Retina (tissue), 1 donor: ENCODE measurements at regions not wholly inside any gene's neighbourhood (a gene's known extent, or its start where the extent isn't known, plus 50 kb on each side); places are given as distances from the start of the nearest gene placed in this dataset.

Experiments used
- DNase-seq: peaks from one replicate; pipeline ENCODE4 v3.0.0-alpha.2; 2016

GRCh38 chr4:185931986-185932385, 120.0 kb upstream of the SORBS2 start:
- DNase-seq: no peak

- DNase-seq: no peak
These were observed 120.5 kb upstream of the SORBS2 start for GRCh38 chr4:185932491-185932890.

GRCh38 chr4:185933078-185933581, 121.1 kb upstream of the SORBS2 start:
- no peak for DNase-seq

GRCh38 chr4:185936650-185937376, 124.8 kb upstream of the SORBS2 start:
- DNase-seq: no peak

DNA sequence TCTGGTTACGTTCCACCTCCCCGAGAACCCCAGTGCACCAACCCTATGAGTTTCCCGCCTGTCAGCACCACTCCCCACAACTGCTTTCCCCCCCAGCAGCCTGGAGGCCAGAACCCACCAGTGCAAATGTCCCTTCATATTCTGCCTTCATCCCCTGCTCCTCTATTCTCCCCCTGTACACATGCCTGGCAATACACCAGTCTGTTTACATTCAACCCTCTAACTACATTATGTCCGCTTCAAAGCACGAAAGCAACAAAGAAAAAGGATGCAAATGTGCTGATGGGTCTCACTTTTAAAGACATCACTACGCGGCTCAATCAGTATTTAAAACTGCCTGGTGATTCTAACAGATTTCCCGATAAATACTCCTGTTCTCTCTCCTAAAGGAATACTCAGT, 126.7 kb upstream of the SORBS2 start:
- no peak for DNase-seq

GRCh38 chr4:185941461-185941860, 127.5 kb upstream of the TLR3 start:
- DNase-seq: no peak

- no peak for DNase-seq
These were observed 123.7 kb upstream of the TLR3 start for GRCh38 chr4:185945252-185945651.

GRCh38 chr4:185945906-185946305, 123.0 kb upstream of the TLR3 start:
- no peak for DNase-seq

GRCh38 chr4:185950891-185951290, 118.1 kb upstream of the TLR3 start:
- DNase-seq: no peak

- peak; percentile 53 for DNase-seq
These were observed 113.7 kb upstream of the TLR3 start for GRCh38 chr4:185955151-185955770.

DNA sequence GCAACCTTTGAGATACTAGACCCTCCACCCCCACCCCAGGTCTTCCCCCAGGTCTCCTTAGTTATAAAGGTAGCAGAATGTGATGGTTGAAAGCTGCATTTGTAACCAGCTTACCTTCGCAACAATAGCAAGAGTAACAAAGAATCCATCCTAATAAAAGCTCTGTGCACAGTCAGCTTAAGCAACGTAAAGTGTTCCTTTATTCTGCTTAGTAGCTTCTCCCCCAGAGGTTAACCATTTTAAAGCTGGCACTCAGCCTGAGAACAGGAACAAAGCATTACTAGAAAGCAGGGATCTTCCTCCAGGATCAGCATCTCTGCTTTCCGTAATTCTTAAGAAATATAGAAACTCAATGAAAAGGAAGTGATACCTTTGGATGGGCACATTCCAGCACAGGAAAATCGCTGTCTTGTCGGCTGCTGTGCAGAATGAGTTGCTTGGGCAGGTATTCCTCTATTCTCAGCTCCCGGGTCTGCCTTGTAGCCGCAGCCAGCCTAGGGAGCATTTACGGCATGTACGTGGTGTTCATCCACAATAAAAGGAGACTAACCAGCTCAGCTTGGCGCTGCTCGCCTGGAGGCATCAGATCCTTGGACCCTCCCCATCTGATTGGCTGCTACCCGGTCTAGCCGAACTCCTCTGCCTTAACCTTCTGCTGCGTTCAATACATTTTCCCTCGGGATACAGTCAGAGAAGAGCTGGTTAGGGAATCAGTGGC, 113.0 kb upstream of the TLR3 start:
- peak; percentile 75 for DNase-seq

DNA sequence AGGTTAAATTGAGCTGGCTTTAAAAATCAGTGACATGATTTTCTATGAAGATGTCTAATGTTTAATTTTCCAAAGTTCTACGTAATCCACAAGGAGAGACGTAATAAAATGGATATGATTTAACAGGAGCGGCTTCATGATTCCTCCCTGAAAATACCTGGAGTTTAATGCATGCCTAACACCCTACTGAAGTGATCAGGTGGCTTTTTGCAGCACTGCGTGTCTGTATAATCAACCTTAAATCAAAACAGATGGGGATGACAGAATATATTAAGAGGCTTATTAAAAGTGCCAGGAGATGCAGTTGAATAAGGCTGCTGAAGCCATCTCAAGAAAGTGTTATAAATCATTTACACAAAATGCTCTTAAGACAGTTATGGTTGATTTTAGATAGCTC, 112.4 kb upstream of the TLR3 start:
- no peak for DNase-seq

DNA sequence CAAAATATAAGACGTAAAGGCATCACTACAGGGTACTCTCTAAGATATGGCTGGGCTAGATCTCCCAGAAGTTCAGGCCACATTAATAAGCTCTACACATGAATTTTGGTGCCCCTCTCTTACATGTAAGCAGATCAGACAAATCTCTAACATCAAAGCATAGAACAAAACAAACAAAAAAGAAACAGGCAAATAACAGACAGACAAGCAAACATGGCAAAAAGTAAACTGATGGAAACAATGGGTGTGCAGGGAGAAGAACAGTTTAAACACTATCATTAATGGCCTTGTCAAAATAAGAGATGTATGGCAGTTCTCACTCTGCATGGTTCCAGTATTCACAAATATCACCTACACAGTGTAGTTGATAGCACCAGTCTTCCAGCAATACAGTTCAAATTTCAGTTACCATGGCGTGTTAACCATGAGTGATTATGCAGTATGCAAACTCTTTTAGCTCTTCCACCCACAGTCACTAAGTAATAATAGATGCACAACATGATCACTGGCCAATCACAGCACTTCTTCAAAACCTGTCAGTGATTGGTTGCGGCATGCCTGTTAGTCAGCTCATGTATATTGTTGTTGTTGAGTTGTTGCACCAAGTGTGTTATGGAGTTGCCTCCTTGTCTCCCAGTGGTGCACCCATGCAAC, 110.7 kb upstream of the TLR3 start:
- no peak for DNase-seq

DNA sequence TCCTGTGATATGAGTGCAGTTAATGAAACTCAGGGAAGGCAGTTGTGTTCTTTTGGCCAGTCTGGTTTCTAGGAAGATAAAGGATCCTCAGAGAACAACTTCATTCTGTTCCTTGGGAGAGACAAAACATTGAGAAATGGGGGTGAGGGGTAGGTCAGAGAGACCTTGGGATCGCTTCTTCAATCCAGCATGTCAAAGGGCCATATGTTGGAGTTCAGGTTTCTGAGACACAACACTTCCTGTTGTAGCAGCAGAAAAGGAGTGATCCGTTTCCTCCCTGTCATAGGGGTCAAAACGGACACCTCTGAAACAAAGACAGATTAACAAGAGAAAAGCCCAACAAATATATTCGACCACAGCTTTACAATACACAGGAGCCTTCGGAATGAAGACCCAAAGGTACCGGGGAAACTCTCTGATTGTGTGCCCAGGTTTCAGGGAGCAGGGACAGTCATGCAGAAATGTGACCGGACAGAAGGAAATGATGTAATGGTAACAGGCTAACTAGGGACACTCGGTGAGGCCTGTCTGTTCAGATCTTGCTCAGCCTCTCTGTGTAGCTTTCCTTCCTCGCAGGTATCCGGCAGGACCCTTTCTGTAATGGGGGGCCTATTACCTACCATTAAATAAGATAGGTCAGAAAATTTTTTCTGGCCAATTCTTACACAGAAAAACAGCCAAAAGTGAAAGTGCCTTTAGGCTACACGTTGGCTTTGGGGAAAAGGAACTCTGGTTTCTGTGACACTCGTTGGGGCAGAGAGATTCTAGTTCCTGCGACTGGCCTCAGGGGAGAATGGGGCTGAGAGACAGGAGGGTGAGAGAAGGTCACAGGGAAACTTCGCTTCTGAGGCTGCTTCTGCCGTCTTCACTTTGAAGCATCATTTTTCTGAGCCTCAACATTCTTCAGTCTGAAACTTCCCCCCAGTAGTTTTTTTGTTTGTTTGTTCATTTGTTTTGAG, 103.3 kb upstream of the TLR3 start:
- DNase-seq: no peak

GRCh38 chr4:185966549-185966948, 102.4 kb upstream of the TLR3 start:
- DNase-seq: no peak

DNA sequence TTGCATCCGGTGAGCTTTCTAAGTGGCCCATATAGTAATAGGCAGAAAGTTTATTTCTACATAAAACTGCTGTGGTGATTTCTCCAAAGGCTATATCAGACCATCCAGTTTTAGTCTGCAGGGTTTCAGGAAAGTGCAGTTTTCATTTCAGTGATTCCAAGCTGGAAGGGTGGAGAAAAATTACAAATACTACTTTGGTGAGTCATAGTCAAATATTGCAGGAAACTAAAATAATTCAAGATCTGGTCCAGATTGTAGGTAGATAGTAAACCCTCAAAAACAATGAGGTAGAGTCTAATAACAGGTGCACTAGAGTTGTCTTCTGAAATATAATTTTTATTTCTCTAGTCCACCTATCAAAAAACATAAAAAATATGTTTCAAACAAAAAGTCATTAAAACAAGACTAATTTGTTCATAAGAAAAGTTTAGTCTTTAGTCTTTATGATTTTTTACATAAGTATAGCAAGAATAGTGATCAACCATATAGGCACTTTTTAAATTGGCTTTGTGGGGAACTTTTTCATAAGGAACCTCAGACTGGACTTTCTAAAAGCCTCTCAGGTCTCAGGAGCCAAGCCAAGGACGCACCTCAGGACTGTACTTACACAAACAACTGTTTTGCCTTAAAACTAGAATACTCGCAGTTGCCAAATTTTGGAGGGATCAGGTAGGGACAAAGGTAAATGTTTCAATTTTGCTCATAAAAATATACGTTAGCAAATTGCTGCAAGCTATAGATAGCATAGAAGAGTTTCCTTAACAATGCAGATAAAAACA, 101.8 kb upstream of the TLR3 start:
- DNase-seq: no peak

DNA sequence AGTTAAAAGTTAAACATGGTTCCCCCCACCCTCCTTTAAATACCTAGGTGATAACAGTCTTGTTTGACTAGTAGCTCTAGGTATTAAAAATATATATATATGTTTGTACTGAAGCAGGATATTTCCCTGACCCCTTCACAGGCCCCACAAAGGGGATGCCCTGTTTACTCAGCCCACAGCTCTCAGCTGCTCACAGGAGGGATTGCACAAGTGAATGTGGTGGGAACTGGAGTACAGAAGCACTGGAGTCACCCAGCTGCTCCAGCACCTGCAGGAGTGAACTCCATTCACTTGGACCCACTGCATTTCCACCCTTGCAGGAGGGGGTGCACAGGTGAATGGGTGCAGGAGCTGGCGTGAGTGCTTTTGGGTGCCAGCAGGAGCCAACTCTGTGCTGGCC, 99.3 kb upstream of the TLR3 start:
- no peak for DNase-seq

- no peak for DNase-seq
These were observed 80.9 kb upstream of the TLR3 start for GRCh38 chr4:185987961-185988627.

- DNase-seq: peak; percentile 53
These were observed 77.2 kb upstream of the TLR3 start for GRCh38 chr4:185991770-185992169.

GRCh38 chr4:185992585-185992984, 76.4 kb upstream of the TLR3 start:
- no peak for DNase-seq
